ENCODE measurements at regions not wholly inside any gene's neighbourhood (a gene's known extent, or its start where the extent isn't known, plus 50 kb on each side); places are given as distances from the start of the nearest gene placed in this dataset.

GRCh38 chr18:60010513-60010912, 110.7 kb downstream of the PMAIP1 start:
- TF ChIP-seq CTCF (IDR thresholded peaks at IDR 0.05) (no peak), POLR2A (IDR thresholded peaks at IDR 0.05) (no peak)

All from adrenal gland (tissue), 5 donors.